Tibial artery (tissue), 4 donors: ENCODE measurements at regions not wholly inside any gene's neighbourhood (a gene's known extent, or its start where the extent isn't known, plus 50 kb on each side); places are given as distances from the start of the nearest gene placed in this dataset.

Experiments used
- DNase-seq, 2 donors: peaks; one replicate each; pipeline ENCODE4 v3.0.0-alpha.2; 2019
- H3K27ac ChIP-seq, 2 donors: fragments of 200-600 bp; sonication (generic) in 1 of 2; 1 replicate in 1 of 2; 2 replicates in 1 of 2; pipeline ENCODE4 v1.5.1; 2018 to 2019; ENCODE audit warnings: mild to moderate bottlenecking in 1 of 2
- H3K27me3 ChIP-seq, 2 donors: fragments of 200-600 bp; sonication (generic) in 1 of 2; one replicate each; pipeline versions ENCODE4 v1.5.1 to v1.6.0; 2016 to 2019
- H3K36me3 ChIP-seq, 3 donors: fragments of 200-600 bp; sonication (generic) in 2 of 3; one replicate each; pipeline ENCODE4 v1.5.1; 2016 to 2019; ENCODE audit warnings: mild to moderate bottlenecking in 2 of 3
- H3K4me1 ChIP-seq, 4 donors: fragments of 200-600 bp; sonication (generic) in 2 of 4; 1 replicate in 3 of 4; 2 replicates in 1 of 4; pipeline ENCODE4 v1.5.1; 2016 to 2019
- H3K4me3 ChIP-seq, 2 donors: fragments of 200-600 bp; sonication (generic) in 1 of 2; 1 replicate in 1 of 2; 2 replicates in 1 of 2; pipeline ENCODE4 v1.5.1; 2018 to 2019; ENCODE audit warnings: mild to moderate bottlenecking in 2 of 2
- H3K9me3 ChIP-seq, 3 donors: fragments of 200-600 bp; sonication (generic) in 1 of 3; one replicate each; pipeline ENCODE4 v1.5.1; 2016 to 2019
- CTCF ChIP-seq, 2 experiments: fragments of 200-600 bp in 1 of 2; fragments of 450-650 bp in 1 of 2; IDR thresholded peaks; one replicate each; pipeline ENCODE4 v1.5.1; 2017 to 2019; ENCODE audit warnings: antibody characterized with exemption in 2 of 2, mild to moderate bottlenecking in 1 of 2, moderate library complexity in 1 of 2
- intact Hi-C: fragments of 100-400 bp; cut with DNase I; formaldehyde crosslinking; loops from one replicate; pipeline ENCODE4 v1.15.0; 2023; ENCODE audit warnings: low total_unique reads

DNA sequence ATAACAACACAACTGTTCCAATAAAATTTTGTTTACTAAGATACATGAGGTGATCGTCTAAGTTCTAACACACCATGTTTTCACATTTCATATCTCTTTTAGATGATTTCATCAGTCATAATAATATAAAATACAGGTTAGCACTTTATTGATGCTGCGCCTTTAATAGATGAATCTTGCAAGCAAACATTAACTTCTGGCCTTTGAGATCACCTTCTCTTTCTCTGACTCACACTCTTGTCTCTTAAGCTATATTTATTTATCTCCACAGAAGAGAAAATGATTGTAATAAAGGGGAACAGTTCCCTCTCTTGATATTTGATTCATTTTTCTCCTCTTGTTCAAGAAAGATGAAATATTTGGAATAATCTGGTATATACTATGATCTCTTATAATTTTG lies 603.3 kb upstream of the POU3F3 start:
- Histone ChIP-seq H3K4me3 (no peak overlapping the region), H3K27ac (no peak overlapping the region), H3K36me3 (no peaks in the 10 kb centered on the region), H3K27me3 (no peaks in the 10 kb centered on the region), H3K9me3 (no peaks in the 10 kb centered on the region), H3K4me1 (no peaks in the 10 kb centered on the region)
- TF ChIP-seq CTCF (IDR thresholded peaks at IDR 0.05) = no peak
- DNase-seq = no peak
- intact Hi-C loops = no loop called here

DNA sequence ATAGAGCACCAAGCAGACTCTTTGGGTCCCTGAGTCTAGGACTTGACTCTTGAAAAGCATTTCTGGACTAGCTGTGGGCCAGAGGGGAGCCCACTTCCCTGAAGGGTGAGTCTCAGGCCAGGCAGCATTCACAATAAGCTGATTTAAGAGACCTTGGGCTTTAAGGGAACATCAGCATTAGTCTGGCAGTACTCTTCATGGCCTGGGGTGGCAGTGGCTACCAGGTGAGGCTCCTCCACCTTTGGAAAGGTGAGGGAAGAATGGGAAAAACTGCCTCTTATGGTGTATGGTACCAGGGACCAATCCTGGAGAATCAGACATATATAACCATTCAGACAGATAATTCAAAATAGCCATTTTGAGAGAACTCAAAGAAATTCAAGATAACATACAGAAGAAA lies 599.9 kb upstream of the POU3F3 start:
- TF ChIP-seq CTCF (IDR thresholded peaks at IDR 0.05) = no peak
- Histone ChIP-seq H3K4me3 (no peak overlapping the region), H3K27ac (no peak overlapping the region), H3K36me3 (no peaks in the 10 kb centered on the region), H3K27me3 (no peaks in the 10 kb centered on the region), H3K4me1 (no peaks in the 10 kb centered on the region), H3K9me3 (no peaks in the 10 kb centered on the region)
- intact Hi-C loops = no loop called here
- DNase-seq = no peak

DNA sequence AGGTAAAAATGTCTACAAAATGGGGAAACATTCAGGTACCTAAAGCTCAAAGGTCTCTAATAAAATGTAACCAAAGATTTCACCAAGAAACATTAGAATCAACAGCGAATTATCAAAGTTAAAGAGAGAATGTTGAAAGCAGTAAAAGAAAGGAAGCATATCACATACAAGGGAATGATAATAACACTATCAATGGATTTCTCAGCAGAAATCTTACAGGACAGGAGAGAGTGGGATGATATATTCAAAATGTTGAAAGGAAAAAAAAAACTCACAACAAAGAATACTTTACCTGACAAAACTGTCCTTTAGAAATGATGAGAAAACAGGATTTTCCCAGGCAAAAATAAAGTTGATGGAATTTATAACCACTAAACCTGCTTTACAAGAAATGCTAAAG lies 591.2 kb upstream of the POU3F3 start:
- Histone ChIP-seq H3K9me3 (peaks cover 0 to 32% (median 30%) of the 10 kb centered on the region in 3 donors), H3K27me3 (no peaks in the 10 kb centered on the region), H3K4me1 (no peaks in the 10 kb centered on the region), H3K27ac (no peak overlapping the region), H3K36me3 (no peaks in the 10 kb centered on the region), H3K4me3 (no peak overlapping the region)
- intact Hi-C loops = no loop called here
- no peak for DNase-seq
- no peak for TF ChIP-seq CTCF (IDR thresholded peaks at IDR 0.05)

DNA sequence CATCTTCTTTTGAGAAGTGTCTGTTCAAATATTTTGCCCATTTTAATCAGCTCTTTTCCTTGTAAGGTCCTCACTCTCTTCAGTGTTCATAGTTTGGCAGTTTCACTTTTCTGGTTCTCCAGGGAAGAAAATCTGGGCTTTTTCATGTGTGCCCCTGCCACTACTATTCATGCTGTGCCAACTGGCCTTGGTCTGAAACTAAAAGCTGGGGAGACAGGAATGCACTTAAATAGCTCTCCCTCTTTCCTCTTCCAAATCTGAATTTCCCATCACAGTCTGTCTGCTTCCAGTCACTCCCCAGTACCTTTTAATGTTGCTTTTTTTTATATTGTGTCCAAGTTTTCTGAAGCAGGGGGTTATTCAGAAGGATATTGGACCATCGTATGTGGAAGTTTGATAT lies 574.3 kb upstream of the POU3F3 start:
- no peaks in the 10 kb centered on the region for H3K27me3 ChIP-seq
- intact Hi-C loops = no loop called here
- no peaks in the 10 kb centered on the region for H3K9me3 ChIP-seq
- H3K27ac ChIP-seq = no peak overlapping the region
- no peak for DNase-seq
- TF ChIP-seq CTCF (IDR thresholded peaks at IDR 0.05) = no peak
- no peaks in the 10 kb centered on the region for H3K4me1 ChIP-seq
- no peaks in the 10 kb centered on the region for H3K36me3 ChIP-seq
- H3K4me3 ChIP-seq = no peak overlapping the region

DNA sequence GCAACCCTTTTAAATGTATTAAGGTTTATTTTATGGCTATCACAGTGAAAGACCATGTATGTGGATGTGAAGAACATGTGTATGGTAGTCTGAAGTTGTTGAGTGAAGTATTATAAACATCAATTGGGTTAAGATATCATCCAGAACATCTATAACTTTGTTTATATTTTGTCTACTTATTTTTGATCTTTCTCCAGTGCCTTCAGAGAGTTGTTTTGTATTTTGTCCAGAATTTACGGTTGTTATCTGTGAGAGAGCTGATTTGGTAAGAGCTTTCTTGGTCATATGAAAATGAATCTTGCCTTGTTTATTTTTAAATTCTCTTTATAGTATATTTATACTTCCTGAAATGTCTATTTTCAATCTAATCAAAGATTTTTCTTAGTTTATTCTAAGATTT lies 573.7 kb upstream of the POU3F3 start:
- Histone ChIP-seq H3K27ac (no peak overlapping the region), H3K27me3 (no peaks in the 10 kb centered on the region), H3K9me3 (no peaks in the 10 kb centered on the region), H3K4me1 (no peaks in the 10 kb centered on the region), H3K36me3 (no peaks in the 10 kb centered on the region), H3K4me3 (no peak overlapping the region)
- intact Hi-C loops = no loop called here
- TF ChIP-seq CTCF (IDR thresholded peaks at IDR 0.05) = no peak
- DNase-seq = no peak

DNA sequence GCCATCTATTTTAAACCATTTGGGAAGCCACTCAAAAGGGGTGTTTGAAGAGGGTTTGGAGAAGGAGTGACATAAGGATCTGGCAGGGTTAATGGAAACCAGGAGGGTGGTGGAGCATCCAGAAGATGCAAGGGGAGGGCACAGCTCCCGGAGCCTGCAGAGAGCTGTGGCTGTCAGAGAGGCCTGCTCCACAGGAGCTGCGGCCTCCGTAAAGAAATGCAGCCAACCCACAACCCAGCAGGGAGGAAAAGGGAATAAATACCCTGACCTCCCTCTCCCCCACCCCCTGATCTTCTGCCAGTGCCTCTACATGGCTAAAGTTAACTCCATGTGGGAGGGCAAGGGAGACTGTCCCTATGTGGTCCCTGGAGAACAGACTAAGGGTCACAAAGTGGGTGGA lies 567.1 kb upstream of the POU3F3 start:
- Histone ChIP-seq H3K27ac (no peak overlapping the region), H3K36me3 (no peaks in the 10 kb centered on the region), H3K4me3 (no peak overlapping the region), H3K9me3 (no peaks in the 10 kb centered on the region), H3K27me3 (no peaks in the 10 kb centered on the region), H3K4me1 (no peaks in the 10 kb centered on the region)
- no peak for DNase-seq
- intact Hi-C loops = no loop called here
- TF ChIP-seq CTCF (IDR thresholded peaks at IDR 0.05) = no peak
